Activated B cell treated with CpG ODN at 0.5 μM for 24 hours (primary cell): ENCODE measurements at regions not wholly inside any gene's neighbourhood (a gene's known extent, or its start where the extent isn't known, plus 50 kb on each side); places are given as distances from the start of the nearest gene placed in this dataset.

Experiments used
- ATAC-seq: fragments of 200-7000 bp; cut with Tn5 transposase; one replicate; pipeline ENCODE4 v1.10.0; 2021; ENCODE audit warnings: low read depth, mild to moderate bottlenecking, moderate library complexity
- CTCF ChIA-PET: fragments of 350-600 bp; sonication (Branson Sonifier 250); formaldehyde crosslinking; loops from one replicate; lab custom pipeline; 2021; ENCODE audit warnings: antibody characterized with exemption; lab: Charles Lee
- POLR2A ChIA-PET: fragments of 350-600 bp; sonication (Branson Sonifier 250); formaldehyde crosslinking; loops from one replicate; lab custom pipeline; 2021; ENCODE audit warnings: antibody characterized with exemption; lab: Charles Lee
- DNase-seq: peaks from one replicate; pipeline ENCODE4 v3.0.0; 2022
- H3K27ac Mint-ChIP-seq: one replicate; pipeline ENCODE4 v1.8.0; 2020; ENCODE audit warnings: mixed read lengths
- H3K27me3 Mint-ChIP-seq: one replicate; pipeline ENCODE4 v1.8.0; 2021; ENCODE audit warnings: mixed read lengths
- H3K36me3 Mint-ChIP-seq: one replicate; pipeline ENCODE4 v1.8.0; 2021; ENCODE audit warnings: low read depth, mixed read lengths
- H3K4me1 Mint-ChIP-seq: one replicate; pipeline ENCODE4 v1.8.0; 2021; ENCODE audit warnings: mixed read lengths
- H3K4me3 Mint-ChIP-seq: one replicate; pipeline ENCODE4 v1.8.0; 2020; ENCODE audit warnings: mild to moderate bottlenecking, mixed read lengths
- H3K9me3 Mint-ChIP-seq: one replicate; pipeline ENCODE4 v1.8.0; 2020; ENCODE audit warnings: mixed read lengths
- CTCF ChIP-seq: fragments of 200-600 bp; IDR thresholded peaks from one replicate; pipeline ENCODE4 v1.8.0; 2022; ENCODE audit warnings: antibody characterized with exemption, mild to moderate bottlenecking
- intact Hi-C: fragments of 100-400 bp; cut with micrococcal nuclease; formaldehyde crosslinking; loops from one replicate; pipeline ENCODE4 v1.15.1; 2024

- ATAC-seq (no peak), DNase-seq (no peak)
- Mint-ChIP-seq H3K27ac (no peak overlapping the region), H3K4me3 (no peak overlapping the region), H3K27me3 (peaks cover 2% of the 10 kb centered on the region), H3K36me3 (no peaks in the 10 kb centered on the region), H3K4me1 (peaks cover 34% of the 10 kb centered on the region), H3K9me3 (no peaks in the 10 kb centered on the region)
- CTCF ChIA-PET, result interaction anchor here (1.1 kb wide), 1 partner anchor 255 kb away, joined by 5 read pairs; no protein-coding TSS in a partner anchor
- no peak for TF ChIP-seq CTCF
- POLR2A ChIA-PET, result no interaction called here
- intact Hi-C loops, result no loop called here
Observed at GRCh38 chr1:116230712-116231111, 119.5 kb downstream of the MAB21L3 start.

GRCh38 chr1:116231752-116232151, 120.6 kb downstream of the MAB21L3 start:
- ChIA-PET CTCF (interaction anchor here (0.7 to 1.1 kb wide), 2 partner anchors 92 to 253 kb away, joined by 3 to 4 read pairs; no protein-coding TSS in a partner anchor), POLR2A (interaction anchor here (0.6 kb wide), 1 partner anchor 149 kb away, joined by 3 read pairs; no protein-coding TSS in a partner anchor)
- ATAC-seq (no peak), DNase-seq (no peak)
- no peak for TF ChIP-seq CTCF
- Mint-ChIP-seq H3K27ac (no peak overlapping the region), H3K36me3 (no peaks in the 10 kb centered on the region), H3K27me3 (peaks cover 2% of the 10 kb centered on the region), H3K4me1 (peaks cover 25% of the 10 kb centered on the region), H3K4me3 (no peak overlapping the region), H3K9me3 (no peaks in the 10 kb centered on the region)
- intact Hi-C loops, result no loop called here

- no peak for TF ChIP-seq CTCF
- Mint-ChIP-seq H3K9me3 (no peaks in the 10 kb centered on the region), H3K27ac (no peak overlapping the region), H3K4me1 (peaks cover 12% of the 10 kb centered on the region), H3K27me3 (no peaks in the 10 kb centered on the region), H3K36me3 (no peaks in the 10 kb centered on the region), H3K4me3 (no peak overlapping the region)
- DNase-seq (no peak), ATAC-seq (peak; percentile 70)
- intact Hi-C loops, result loop anchor here (1.0 kb wide), 1 partner anchor 252 kb away; no protein-coding TSS in a partner anchor
- ChIA-PET POLR2A (interaction anchor here (0.6 kb wide), 1 partner anchor 10 kb away, joined by 6 read pairs; no protein-coding TSS in a partner anchor), CTCF (interaction anchor here (0.9 kb wide), 1 partner anchor 252 kb away, joined by 4 read pairs; no protein-coding TSS in a partner anchor)
Observed at GRCh38 chr1:116232989-116233514, 121.9 kb downstream of the MAB21L3 start.

- no peak for ATAC-seq
- CTCF ChIA-PET, result no interaction called here
- POLR2A ChIA-PET, result no interaction called here
Observed at GRCh38 chr1:116234429-116234828, 123.2 kb downstream of the MAB21L3 start.

More at GRCh38 chr1:116234429-116234828, 123.2 kb downstream of the MAB21L3 start:
- Mint-ChIP-seq H3K36me3 (no peaks in the 10 kb centered on the region), H3K4me1 (peaks cover 3% of the 10 kb centered on the region), H3K4me3 (no peak overlapping the region), H3K9me3 (no peaks in the 10 kb centered on the region), H3K27me3 (no peaks in the 10 kb centered on the region), H3K27ac (no peak overlapping the region)
- no peak for DNase-seq
- intact Hi-C loops, result no loop called here
- TF ChIP-seq CTCF, result no peak
